ENCODE measurements at regions not wholly inside any gene's neighbourhood (a gene's known extent, or its start where the extent isn't known, plus 50 kb on each side); places are given as distances from the start of the nearest gene placed in this dataset.

GRCh38 chr12:67173258-67173657 is 95.9 kb upstream of the CAND1 start:
- FAIRE-seq = no peak

GRCh38 chr12:67182551-67182950 is 86.6 kb upstream of the CAND1 start:
- no peak for FAIRE-seq

- no peak for FAIRE-seq
Measured at GRCh38 chr12:67193704-67194103, 75.5 kb upstream of the CAND1 start.

- FAIRE-seq = no peak
Measured at GRCh38 chr12:67200386-67200785, 68.8 kb upstream of the CAND1 start.

DNA sequence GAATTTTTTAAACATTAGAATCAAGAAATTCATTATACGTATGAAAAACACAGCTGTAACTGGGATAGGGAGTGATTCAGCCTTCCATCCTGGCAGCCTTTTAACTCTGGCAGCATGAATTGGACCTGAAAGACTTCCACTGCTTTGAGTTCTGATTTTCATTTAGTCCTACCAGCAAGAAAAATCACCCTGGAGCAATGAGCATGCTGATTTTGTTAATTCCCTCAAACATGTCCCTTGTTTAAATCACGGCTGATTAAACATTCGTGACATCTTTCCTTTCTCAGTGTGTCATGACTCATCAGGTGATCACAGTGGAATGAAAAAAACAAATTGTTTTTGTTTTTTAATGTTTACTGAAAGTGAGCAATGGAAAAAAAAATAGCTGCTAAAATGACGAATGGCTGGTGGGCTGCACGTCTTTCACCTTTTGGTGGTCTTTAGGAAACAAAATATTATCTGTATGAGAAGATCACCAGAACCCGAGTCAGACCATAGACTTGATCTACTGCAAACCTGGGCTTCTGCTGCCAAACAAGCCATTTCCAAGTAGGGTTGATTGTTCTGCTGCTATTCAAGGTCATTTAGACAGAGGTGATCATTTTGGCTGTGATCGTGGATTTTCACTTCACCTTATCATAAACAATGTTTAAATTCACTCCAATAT is 67.0 kb upstream of the CAND1 start:
- no peak for FAIRE-seq

DNA sequence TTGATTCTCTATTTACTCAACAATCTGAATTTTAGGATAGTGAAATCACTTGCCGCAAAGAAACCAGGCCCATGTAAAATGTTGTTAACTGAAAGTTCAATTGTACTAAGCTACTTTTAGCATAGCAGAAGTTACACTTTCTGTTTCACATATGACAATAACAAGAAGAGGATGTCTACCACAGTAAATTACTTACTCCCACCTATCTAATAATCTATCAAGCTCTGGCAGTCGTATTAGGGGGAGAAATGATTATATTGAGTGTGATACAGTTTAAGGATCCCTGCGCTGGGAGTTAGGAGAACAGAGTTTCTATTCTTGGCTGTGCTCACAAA is 66.5 kb upstream of the CAND1 start:
- FAIRE-seq = no peak

DNA sequence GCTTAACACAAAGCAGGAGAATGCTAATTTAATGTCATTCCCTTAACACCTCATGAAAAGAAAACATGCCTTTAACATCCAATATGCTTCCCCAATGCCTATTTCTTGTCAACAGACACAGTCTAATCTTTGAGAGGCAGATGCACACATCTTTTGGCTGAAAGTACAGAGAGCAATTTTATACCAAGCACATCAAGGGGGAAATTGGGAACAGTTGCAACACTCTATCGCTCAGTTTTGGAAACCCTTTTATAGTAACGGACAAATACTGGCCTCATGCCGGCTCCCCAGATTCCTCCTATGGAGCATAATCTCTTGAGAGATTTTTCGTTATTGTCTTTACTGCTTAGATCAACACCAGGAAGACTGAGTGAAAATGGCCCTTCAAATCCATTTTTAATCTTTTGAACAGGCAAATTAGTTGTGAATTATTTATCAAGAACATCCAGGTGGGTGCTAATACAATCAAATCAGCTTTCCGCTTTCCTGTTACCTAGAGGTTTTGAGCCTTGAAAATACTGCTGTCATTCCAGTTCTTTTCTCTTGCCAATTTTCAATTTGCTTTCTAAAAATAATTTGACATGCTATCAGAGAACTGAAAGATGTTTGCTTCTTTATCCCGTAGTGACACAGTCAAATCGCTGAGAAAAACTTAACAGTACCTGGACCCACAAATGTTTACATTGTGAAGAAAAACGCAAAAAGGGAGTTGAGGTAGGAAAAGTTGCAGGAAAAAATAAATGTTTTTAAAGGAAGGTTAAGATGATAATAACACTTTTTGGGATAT is 60.7 kb upstream of the CAND1 start:
- FAIRE-seq = no peak

GRCh38 chr12:67211029-67211428 is 58.1 kb upstream of the CAND1 start:
- FAIRE-seq = no peak

DNA sequence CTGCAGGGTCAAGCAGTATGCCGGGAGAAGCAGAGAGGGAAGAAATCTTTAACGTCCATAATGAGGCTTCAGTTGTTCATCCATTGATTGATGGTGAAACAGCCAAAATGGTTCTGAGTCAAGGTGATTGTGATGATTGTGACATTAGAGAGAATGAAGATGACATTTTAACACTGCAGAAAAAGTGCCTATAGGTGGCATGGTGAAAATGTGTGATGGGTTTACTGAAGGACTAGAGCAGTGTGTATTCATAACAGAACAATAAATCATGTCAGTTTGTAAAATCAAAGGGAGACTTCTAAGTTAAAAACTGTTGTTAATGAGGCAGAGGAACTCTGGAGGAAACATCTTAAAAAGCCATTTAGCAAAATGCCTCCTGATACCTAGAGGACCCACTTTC is 57.7 kb upstream of the CAND1 start:
- no peak for FAIRE-seq

GRCh38 chr12:67217647-67218046 is 51.5 kb upstream of the CAND1 start:
- FAIRE-seq = no peak
